RWPE2 (cell line): ENCODE measurements at regions not wholly inside any gene's neighbourhood (a gene's known extent, or its start where the extent isn't known, plus 50 kb on each side); places are given as distances from the start of the nearest gene placed in this dataset.

ENCODE experiments used
- ATAC-seq: fragments of 200-7000 bp; cut with Tn5 transposase; 3 replicates; pipeline ENCODE4 v1.9.1; 2021; ENCODE audit warnings: low read depth
- DNase-seq: peaks from one replicate; pipeline ENCODE4 v3.0.0-alpha.2; 2020; ENCODE audit warnings: low spot score
- H3K27ac ChIP-seq: fragments of 450-650 bp; 2 replicates; pipeline ENCODE4 v1.5.1; 2017; ENCODE audit warnings: mild to moderate bottlenecking; ENCODE audit not compliant: poor library complexity, severe bottlenecking
- H3K27me3 ChIP-seq: fragments of 250-450 bp; sonication (Bioruptor Pico); 2 replicates; pipeline ENCODE4 v1.5.1; 2021; ENCODE audit warnings: mild to moderate bottlenecking, moderate library complexity; ENCODE audit not compliant: insufficient read depth, poor library complexity, severe bottlenecking
- H3K36me3 ChIP-seq: fragments of 250-450 bp; sonication (Bioruptor Pico); 2 replicates; pipeline ENCODE4 v1.5.1; 2020; ENCODE audit warnings: low read depth, mild to moderate bottlenecking, moderate library complexity
- H3K4me1 ChIP-seq: fragments of 250-450 bp; sonication (Bioruptor Pico); 2 replicates; pipeline ENCODE4 v1.5.1; 2021; ENCODE audit warnings: mild to moderate bottlenecking, moderate library complexity; ENCODE audit not compliant: insufficient read depth, poor library complexity, severe bottlenecking
- H3K4me3 ChIP-seq: fragments of 250-450 bp; sonication (Bioruptor Pico); 2 replicates; pipeline ENCODE4 v1.5.1; 2021; ENCODE audit warnings: mild to moderate bottlenecking, moderate library complexity; ENCODE audit not compliant: severe bottlenecking
- H3K9me3 ChIP-seq: fragments of 250-450 bp; sonication (Bioruptor Pico); 2 replicates; pipeline ENCODE4 v1.5.1; 2021; ENCODE audit warnings: mild to moderate bottlenecking, moderate library complexity; ENCODE audit not compliant: severe bottlenecking
- CTCF ChIP-seq: fragments of 450-650 bp; IDR thresholded peaks from one replicate; pipeline ENCODE4 v1.5.1; 2017; ENCODE audit warnings: mild to moderate bottlenecking, moderate library complexity; ENCODE audit not compliant: poor library complexity, severe bottlenecking

- Histone ChIP-seq H3K4me3 (no peak overlapping the region), H3K27me3 (no peaks in the 10 kb centered on the region), H3K9me3 (no peaks in the 10 kb centered on the region), H3K36me3 (no peaks in the 10 kb centered on the region), H3K4me1 (peaks cover 5% of the 10 kb centered on the region), H3K27ac (no peak overlapping the region)
- no peak for DNase-seq
- no peak for TF ChIP-seq CTCF
- ATAC-seq, result no peak
Measured at GRCh38 chr9:16052757-16053530, 500.1 kb downstream of the CCDC171 start.

DNA sequence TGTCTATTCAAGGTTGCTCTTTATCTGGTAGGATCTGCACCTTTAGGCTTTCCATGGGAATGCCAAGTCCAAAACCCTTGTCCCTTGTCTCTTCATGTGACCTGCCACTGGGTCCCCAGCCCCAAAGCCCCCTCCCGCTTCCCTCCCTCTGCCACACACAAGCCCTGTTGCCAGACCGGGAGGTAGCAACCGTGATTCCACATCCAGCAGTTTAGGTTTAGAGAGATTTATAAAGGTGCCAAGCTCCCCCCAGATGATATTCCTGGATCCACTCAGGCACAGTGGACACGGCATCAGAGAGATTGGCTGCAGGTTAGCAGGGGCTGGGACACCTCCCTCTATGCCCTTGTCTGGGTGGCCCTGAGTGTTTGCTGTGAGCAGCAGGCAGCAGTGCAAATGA is 504.7 kb downstream of the CCDC171 start:
- H3K27me3 ChIP-seq, result no peaks in the 10 kb centered on the region
- DNase-seq (no peak), ATAC-seq (no peak)
- no peaks in the 10 kb centered on the region for H3K36me3 ChIP-seq
- H3K4me3 ChIP-seq, result no peak overlapping the region
- no peak for TF ChIP-seq CTCF
- peaks cover 19% of the 10 kb centered on the region for H3K4me1 ChIP-seq
- H3K27ac ChIP-seq, result peak overlapping the region; percentile 64
- H3K9me3 ChIP-seq, result no peaks in the 10 kb centered on the region

DNA sequence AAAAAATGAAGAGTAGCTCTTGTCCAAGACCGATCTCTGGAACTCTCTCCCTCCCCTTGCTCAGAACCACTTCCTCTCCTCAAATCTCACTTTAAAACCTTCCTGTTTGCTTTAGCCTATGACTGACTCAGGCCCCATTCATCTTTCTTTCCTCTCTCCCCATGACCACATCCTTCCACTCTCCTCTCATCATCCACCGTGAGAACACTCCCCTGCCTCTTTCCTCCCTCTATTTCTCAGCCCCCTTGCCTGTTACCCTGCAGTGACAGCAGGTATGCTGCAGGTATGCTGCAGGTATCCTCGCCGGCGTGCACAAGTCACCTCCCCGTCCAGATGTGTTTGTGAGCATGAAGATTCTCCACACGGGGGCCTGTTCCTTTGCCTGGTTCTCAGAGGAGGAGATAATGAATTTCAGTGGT is 505.3 kb downstream of the CCDC171 start:
- Histone ChIP-seq H3K27ac (peak overlapping the region; percentile 64), H3K4me1 (peaks cover 23% of the 10 kb centered on the region), H3K4me3 (no peak overlapping the region), H3K27me3 (no peaks in the 10 kb centered on the region), H3K36me3 (no peaks in the 10 kb centered on the region), H3K9me3 (no peaks in the 10 kb centered on the region)
- peak; percentile 13 for TF ChIP-seq CTCF
- DNase-seq (no peak), ATAC-seq (peak; percentile 71)

DNA sequence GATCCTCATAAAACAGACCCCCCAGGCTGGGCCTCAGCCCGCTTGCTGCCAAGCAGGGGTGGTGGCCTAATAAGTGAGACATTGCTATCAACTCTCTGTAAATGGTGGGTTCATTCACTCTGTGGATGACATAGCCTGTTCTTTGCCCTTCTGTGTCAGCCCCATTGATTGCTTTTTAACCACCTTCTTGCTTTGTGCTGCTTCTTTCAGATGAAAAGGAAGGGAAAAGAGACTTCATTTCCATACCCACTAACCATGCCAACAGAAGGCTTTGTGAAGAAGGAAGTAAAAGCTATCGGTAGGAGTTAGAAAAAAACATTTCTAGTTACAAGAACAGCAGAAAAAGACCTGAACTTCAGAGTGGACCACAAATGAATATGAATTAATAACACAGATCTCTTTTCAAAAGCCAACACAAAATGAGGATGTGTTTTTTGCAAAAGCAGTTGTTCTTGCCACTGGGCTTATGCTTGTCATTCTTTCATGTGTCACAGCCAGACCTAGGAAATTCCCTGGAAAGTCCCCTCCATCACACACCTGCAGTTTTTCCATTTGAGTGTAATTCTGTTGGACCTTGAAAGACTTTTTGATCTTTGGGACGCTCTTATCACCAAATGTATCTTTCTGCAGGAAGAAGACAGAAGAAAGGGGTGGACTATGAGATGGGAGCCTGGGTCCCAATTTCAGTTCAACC is 507.7 kb downstream of the CCDC171 start:
- H3K27me3 ChIP-seq, result no peaks in the 10 kb centered on the region
- no peaks in the 10 kb centered on the region for H3K36me3 ChIP-seq
- H3K4me1 ChIP-seq, result peaks cover 34% of the 10 kb centered on the region
- H3K9me3 ChIP-seq, result no peaks in the 10 kb centered on the region
- DNase-seq (no peak), ATAC-seq (no peak)
- no peak for TF ChIP-seq CTCF
- H3K4me3 ChIP-seq, result no peak overlapping the region
- no peak overlapping the region for H3K27ac ChIP-seq
